Medulla oblongata (tissue), 1 donor: ENCODE measurements at regions not wholly inside any gene's neighbourhood (a gene's known extent, or its start where the extent isn't known, plus 50 kb on each side); places are given as distances from the start of the nearest gene placed in this dataset.
"Not testable (repeated sequence)": the region's sequence is repeated elsewhere in the genome, so short reads cannot be mapped to it uniquely, and the experiment has no call there.

ENCODE experiments used
- DNase-seq: peaks from one replicate; pipeline ENCODE4 v3.0.0-alpha.2; 2015; ENCODE audit errors: extremely low spot score

DNA sequence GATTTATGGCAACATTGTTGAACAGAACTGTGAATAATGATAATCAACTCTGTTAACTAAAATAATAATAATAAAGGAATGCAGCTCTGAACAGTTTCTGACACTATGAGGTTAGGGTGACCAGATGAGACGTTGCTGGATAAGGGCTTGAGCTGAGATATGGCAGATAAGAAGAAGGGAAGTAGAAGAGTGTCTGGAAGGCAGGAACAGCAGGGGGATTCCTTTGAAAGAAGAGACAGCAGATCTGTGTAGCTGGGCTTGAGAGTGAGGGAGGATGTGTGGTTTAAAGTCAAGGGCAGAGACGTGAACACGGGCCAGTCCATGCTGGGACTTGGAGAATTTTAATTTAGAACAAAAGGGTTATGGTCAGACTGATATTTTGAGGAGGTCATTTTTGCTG, 273.1 kb upstream of the SLC14A2 start:
- no peak for DNase-seq

DNA sequence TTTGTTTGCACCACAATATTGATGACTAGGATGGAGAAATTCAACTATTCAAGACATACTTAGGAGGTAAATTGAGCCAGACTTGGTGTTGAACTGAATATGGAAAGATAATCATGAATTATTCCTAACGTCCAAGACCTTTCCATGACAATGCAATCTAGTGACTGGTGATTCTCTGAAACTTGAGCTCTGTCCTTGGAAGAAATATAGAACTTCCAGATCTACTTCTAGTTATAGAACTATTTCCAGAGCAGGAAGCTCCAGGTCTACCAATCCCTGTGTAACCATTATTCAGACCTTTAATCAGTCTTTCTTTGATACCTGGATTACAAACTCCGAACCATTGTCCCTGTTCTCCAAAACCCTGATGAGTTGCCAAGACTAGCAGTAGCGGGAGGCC, 272.6 kb upstream of the SLC14A2 start:
- DNase-seq, result no peak

DNA sequence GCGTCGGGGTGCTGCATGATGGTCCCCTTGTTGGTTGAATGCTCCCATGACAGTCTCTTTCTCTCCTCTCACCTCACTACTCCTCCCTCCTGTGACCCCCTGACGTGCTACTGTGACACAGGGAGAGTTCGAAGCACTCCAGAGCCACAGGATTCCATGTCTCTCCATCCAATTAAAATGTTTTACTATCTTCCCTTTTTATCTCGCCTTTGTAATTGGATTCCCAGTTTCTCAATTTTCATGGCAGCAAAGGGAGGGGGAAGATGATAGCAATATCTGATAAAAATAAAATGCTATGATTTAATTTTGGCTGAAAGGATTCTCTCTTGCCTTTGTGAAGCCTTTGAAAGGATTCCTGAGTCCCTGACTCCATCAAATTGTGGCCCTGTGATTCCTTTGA, 271.9 kb upstream of the SLC14A2 start:
- no peak for DNase-seq

DNA sequence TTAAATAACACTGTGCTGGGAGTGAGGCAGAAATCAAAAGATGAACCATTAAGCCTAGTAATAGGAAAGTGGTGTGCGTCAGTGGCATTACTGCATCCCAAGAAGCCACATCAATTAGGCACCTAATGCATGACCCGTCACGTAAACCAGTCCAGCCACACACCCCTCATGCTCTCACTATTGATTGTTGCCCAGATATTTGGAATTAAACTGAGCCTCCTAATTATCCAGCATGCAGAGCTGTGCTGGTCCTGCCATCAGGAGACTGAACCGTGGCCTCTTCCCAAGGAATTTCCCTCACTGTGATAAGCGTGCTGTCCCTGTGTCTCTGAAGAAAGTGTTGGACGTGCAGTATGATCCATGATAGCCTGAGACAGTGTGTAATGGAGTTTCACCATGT, 270.6 kb upstream of the SLC14A2 start:
- DNase-seq, result not testable (repeated sequence)

DNA sequence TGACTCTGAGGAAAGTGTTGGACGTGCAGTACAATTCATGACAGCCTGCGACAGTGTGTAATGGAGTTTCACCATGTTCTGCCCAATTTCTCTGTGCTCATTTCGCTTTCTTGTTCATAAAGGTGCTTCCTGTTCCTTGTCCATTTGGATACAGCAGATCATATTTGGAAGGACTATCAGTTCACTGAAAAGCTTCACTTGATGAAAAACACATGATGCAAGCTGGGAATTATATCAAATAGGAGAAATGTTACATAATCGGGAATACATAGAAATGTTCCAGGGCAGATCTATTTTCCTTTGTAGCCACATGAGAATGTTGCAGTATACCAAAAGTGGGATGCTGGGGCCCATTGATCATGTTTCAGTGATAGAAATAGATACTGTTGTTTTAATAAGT, 266.3 kb upstream of the SLC14A2 start:
- DNase-seq, result no peak

DNA sequence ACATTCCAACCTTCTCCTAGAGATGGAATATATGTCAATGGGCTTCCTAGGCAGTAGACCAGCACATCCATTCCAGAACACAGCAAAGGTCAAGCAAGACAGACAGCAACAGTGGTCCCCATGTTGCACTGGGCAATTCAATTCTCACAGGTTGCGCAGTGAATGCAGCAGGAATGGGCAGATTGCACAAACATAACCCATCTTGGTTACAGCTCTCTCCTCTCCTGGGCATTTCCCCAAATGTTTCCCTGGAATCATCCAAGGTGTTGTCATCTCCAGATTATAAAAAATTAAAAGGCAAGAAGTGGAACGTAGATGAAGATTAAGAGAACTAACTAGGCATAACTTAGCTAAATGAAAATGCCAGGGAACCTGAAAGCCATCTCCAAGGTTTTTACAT, 265.8 kb upstream of the SLC14A2 start:
- DNase-seq, result no peak

DNA sequence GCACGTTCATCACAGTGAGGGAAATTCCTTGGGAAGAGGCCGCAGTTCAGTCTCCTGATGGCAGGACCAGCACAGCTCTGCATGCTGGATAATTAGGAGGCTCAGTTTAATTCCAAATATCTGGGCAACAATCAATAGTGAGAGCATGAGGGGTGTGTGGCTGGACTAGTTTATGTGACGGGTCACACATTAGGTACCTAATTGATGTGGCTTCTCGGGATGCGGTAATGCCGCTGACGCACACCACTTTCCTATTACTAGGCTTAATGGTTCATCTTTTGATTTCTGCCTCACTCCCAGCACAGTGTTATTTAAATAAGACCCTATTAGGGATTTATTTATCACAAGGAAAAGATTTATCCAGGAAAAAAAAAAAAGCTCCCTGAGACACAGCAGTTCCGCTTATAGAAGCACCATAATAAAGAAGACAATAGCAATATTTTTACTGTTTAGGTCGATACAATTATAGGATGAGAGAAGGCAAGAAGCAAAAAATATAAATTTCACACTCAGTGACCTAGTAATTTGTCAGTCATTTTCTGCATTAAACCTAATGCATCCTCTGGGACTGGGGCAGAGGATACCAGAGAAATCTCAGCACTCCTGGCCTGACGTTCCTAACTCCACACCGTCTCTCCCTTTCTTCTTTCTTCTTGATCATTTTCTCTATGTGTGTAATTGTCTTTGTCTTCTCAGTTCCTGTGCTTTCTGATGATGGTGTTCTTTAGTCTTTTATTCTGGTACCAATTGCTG, 264.7 kb upstream of the SLC14A2 start:
- no peak for DNase-seq

DNA sequence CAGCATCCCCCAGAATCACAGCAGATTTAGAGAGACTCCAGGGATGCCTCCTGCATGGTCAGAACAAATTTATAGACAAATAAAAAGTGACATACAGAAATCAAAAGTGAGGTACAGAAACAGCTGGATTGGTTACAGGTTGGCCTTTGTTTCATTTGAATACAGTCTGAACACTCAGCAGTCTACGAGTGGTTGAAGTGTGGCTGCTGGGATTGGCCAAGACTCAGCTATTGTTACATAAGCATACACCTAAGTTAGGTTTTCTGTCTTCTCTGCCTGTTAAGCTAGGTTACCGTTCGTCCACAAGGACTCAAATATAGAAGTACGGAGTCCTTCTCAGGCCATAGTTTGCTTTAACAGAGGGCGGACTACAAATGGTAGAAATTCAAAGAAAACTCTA, 262.4 kb upstream of the SLC14A2 start:
- DNase-seq, result no peak

DNA sequence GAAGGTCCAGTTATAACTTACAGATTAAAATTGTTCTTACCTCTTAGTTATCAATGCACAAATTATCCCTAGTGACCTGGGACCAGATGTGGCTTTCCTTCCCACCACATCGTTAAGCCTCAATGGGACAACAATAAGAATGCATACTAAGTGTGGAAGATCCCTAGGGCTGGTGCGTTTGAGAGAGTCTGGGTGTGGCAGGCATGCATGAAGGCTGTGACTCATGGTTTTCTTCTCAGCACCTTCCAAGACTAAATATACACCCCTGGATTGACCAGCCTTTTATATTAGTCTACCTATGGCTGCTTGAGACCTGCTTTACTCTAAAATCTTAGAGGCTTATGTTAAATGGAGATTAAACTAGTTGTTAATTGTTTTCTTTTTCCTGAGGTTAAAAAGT, 261.7 kb upstream of the SLC14A2 start:
- DNase-seq, result no peak

DNA sequence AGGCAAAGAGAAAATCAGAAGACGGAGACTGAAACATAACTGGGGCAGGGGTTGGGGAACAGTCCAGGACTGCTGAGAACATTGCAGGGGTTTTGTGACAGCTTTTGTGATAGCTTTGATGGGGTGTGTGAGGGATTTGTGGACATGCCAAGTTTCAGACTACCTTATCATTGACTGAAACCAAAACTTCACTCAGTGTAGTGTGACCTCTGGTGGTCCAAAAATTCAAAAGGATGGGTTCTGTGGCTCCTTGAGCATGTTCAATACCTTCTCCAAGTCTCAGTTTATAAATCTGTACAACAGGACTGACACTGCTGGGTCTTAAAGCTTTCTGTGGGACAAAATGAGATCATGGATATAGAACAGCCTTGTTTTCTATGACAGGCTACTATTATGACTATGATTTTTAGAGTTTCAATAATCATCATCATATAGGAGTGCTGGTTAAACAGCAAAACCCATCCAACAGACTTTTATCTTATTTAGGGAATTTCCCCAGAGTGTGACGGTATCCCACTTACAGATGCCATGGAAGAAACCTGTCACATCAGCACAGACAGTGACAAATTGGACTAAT, 259.2 kb upstream of the SLC14A2 start:
- DNase-seq, result no peak

DNA sequence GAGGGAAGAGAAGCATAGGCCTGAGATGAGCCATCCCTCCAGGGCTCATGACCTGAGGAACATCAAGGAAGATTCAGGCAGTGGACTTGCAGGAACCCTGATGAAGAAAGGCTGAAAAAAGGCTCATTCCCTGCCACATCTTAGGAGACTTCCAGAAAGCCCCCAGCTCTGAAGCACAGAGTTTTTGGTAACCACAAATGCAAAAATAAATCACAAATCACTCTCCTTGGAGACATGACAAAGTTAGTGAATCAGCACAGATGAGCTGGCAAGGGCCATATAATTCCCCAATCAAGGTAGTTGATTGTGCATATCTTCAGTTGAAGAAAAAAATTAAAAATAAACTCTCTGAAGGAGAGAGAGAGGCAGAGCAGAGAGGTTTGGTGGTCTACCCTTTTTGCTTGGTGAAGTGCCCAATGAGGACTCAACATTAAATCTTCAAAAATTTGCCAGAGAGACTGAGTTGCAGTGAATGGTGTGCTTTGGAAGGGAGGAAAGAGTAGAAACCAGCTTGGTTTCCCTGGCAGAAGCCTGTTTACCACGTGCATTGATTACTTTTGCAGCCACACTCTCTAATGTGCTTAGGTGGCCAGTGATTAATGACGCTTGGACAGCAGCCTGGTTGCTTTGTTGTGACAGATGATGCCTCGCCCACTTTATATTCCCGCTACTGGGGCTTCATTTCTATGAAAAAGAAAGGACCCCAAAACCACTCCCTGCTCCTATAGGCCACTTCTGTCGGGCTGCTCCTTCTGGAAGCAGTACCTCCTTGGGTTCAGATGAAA, 257.4 kb upstream of the SLC14A2 start:
- DNase-seq, result no peak

DNA sequence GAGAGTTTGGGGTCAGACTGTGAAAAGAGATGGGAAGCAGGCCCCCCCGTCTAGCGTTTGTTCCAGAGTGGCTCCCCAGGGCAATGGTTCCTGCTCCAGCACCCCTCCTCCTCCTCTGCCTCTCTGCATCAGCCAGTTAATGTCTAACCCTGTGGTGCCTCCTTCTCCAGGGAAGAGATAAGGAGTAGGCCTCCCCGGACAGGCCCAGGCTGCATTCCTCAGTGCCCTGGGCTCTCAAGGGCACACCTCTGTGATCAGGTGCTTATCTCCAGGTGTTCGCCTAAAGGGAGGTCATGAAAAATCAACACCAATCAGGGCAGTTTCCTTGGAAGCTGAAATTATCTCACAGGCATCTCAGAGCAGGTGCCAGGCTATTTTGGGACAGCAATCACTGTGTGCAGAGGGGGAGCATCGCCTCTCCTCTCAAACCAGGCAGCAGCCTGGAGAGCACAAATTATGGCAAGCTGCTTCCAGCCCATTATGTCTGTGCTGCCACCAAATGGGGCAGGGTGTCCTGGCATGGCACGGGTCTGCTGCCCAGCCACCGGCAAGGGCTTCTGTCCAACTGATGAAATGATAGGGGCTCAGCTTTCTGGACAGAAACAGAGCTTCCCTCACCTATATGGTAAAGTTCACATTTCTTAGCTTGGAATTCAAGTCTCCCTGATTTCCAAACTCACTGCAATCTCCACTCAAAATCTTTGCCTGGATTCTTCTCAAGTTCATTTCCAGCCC, 255.8 kb upstream of the SLC14A2 start:
- DNase-seq, result no peak

DNA sequence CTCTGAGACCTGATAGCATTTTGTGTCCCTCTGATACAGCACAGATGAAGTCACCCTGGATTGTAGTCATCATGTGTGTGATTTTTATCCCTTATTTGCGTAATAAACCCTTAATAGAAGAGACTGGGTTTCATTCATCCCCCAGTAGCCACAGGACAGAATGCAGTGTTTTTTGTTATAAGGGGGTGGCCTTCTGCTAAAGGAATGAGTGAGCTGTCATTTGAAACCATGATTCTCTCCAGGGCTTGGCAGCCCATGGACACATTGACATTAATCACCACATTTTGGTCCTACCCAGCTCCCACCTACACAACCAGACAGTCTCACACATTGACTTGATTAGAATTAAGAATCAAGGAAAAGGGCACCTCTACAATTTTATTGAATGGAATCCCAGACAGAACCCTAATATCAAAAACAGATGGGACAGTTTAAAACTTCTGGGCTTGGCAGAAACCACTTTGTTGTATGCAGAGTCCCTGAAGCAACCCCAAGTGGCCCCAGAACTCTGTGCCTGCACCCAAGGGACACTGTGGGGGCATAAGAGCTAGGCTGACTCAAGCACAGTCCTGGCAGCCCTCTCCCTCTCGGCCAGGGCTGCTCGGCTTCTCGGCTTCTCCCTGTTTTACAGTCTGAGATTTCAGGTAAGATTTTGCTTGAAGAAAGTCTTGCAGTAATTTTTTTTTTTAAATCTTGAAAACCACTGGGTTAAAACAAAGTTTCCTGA, 254.0 kb upstream of the SLC14A2 start:
- no peak for DNase-seq

DNA sequence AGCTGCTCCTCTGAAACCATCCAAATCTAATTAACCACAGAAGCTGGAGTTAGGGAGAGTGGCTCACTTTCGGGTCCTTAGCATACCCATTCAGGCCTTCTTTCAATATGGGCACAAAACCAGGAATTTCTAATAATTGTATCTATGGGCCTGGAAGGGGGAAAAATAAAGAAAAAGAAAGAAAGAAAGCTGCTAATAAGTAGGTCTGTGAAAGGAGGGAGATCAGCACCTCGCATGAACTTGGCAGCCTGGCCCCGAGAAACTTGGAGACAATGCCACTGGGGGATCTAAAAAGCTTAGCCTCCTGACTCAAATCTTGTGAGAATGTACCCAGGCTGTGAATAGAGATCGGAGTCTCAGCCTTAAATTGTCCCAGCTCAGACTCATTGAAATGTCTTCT, 252.1 kb upstream of the SLC14A2 start:
- peak; percentile 35 for DNase-seq

DNA sequence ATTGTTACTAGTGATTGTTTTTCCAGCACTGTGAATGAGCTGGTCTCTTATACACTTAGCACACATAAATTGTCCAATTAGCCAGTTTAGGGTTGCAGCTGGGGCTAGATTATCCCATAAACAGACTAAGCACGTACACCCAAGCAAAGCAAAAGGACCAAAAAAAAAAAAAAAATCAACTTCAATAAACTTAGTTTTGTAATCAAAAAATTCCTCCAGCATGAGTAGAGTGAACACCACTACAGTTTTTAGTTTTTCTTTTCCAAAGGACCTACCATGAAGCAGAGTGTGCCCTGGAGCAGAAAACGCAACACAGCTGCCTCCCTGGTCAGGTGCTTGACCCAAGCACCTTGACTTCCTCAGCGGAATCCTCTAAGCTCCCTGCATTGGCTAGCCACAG, 249.4 kb upstream of the SLC14A2 start:
- DNase-seq, result no peak

DNA sequence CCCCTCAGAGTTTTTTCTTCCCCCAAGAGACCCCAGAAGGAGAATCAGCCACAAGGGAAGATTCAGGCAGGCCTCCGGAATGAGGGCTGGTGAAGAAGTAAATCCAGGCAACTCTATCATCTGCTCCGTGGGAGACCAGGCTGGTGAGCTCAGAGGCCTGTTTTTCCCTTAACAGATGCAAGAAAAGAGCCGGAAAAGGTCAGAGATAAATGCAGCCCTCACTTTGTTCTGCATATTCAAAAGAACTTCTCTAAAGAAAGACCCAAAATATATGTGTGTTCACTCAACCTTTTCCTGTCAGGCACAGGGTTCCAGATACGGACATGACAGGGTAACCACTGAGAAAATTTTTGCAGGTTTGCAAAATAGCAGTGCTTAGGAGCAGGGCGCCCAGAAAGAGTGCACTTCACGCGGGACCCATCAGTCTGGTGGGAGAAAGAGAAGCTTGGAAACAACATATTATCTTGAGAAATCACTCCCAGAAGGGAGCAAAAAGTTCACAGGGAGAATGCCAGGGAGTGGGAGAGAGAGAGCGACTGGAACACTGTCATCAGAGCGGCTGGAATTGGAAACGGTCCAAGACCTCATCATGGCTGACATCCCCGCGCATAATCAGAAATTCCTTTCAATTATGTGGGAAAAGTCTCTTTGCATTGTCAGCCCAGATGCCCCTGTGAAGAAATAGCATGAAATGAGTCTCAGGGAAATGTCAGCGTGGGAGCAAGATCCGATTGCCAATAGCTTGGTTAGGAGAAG, 244.8 kb upstream of the SLC14A2 start:
- no peak for DNase-seq

DNA sequence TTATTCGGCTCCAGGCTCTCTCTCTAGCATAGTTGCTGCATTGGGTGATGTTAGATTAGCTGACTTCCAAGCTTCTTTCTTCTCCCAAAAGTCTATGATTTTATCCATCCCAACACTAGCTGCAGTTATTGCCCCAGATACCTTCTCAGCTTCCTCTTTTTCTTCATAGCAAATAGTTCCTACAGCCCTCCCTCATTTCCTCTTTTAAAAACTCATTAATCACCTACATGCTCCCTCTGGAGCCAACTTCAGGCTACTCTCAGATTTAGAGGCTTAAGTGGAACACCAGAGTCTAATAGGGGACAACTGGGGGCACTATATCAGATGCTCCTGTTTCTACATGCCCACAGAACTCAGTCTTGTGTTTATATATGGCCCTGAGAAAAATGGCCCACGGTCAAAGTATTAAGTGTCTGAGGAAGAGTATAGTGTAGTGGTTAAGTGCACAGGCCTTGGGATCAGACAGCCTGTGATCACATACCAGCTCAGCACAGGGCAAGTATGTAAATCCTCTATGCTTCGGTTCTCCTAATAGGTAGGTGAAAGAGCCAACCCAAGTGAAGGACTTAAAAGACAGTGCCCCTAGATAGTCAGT, 241.9 kb upstream of the SLC14A2 start:
- no peak for DNase-seq

DNA sequence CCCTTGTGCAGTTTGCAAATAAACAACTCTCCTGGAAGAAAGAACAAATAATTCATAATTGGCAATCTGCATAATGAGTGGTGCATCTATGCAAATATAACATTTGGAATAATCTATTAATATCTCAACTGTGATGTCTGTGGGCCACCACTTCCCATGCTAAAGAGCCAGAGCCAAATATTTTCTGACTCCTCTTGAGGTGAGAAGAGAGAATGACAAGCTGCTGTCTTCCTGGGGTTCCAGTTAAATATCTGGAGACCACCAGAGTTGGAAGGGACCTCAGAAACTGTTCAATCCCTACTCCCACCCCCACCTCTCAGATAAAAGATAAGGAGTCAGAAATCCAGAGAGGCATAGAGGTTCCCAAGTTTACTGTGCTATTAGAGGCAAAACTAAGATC, 241.0 kb upstream of the SLC14A2 start:
- no peak for DNase-seq

DNA sequence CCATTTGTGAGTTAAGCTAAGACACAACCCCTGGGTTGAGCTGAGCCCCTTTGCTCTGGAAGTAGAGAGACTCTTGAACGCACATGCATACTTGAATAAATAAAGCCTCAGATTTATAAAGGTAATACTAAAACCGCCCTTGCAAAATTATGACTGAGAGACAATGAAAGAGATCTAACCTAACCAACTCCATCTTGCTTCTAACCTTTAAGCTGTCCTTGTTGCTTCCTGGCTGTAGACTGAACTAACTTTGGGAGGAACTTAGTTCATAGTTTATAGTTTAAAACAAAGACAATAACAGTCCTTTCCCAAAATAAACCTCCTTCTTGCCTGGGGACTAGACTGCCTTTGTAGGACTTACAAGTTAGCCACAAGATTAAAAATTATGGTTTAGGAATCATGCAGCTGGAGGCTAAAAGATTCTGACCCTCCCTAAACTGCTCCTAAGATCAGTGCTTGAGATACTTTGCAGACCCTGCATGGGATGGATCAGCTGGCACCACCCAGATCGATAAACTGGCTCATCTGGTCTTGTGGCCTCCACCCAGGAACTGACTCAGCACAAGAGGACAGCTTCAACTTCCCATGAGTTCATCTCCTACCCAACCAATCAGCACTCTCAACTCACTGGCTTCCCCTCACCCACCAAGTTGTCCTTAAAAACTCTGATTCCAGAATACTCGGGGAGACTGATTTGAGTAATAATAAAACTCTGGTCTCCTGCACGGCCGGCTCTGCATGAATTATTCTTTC, 240.2 kb upstream of the SLC14A2 start:
- no peak for DNase-seq

DNA sequence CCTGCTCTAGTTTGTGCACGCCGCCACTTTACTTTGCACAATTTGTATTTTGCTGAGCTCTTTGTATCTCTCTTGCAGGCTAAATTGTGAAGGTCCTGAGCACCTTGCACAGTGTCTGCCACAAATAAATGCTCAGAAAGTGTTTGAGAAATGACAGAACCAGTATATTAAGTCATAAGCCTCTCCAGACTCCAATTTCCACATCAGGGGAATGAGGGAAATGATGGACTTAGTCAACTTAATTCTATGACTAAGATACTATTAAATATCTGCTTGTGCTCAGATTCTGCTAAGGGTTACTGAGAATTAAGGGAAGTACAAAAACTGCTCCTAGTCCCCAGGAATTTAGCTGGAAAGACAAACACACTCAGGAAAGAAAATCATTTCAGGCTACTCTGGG, 239.1 kb upstream of the SLC14A2 start:
- DNase-seq, result no peak
